ENCODE measurements at regions not wholly inside any gene's neighbourhood (a gene's known extent, or its start where the extent isn't known, plus 50 kb on each side); places are given as distances from the start of the nearest gene placed in this dataset.

DNA sequence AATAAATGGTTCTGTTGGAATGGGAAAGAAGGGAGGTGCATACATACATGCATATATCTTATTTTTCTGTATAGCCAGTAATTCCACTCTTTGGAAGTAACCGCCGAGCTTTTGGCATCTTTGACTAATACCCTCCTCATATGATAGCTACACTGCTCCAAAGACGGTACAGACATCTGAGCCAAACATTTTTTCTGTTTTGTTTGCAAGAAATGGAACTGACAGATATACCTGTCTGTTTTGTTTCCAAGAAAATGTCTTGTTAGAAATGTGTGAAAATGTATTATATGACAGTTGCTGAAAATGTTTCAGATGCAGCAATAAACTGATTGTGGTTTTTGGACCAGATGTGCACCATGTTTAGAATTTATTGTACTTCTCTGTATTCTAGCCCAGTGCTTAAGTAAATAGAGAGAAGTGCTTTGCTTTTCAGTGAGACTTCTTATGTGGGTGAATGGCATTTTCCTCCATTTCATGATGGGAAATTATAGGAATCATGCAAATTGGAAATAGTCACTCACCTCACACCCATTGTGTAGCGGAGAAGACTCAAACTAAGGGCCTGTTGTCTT, 396.9 kb downstream of the KCNRG start:
- no peak for TF ChIP-seq CTCF (IDR thresholded peaks at IDR 0.05)
- ChIA-PET CTCF (interaction anchor here (1.5 kb wide), 1 partner anchor 8 kb away, joined by 3 read pairs; no protein-coding TSS in a partner anchor), POLR2A (no interaction called here)
- Mint-ChIP-seq H3K27me3 (no peaks in the 10 kb centered on the region), H3K9me3 (peaks cover 4% of the 10 kb centered on the region), H3K4me1 (ENCODE audit: low read depth) (peaks cover 12% of the 10 kb centered on the region), H3K4me3 (no peak overlapping the region), H3K36me3 (ENCODE audit: low read depth) (peaks cover 3% of the 10 kb centered on the region), H3K27ac (no peak overlapping the region)
- DNase-seq: no peak
- ATAC-seq: no peak
- intact Hi-C loops (cut with micrococcal nuclease): no loop called here

- DNase-seq (no peak), ATAC-seq (no peak)
- Mint-ChIP-seq H3K4me3 (no peak overlapping the region), H3K4me1 (ENCODE audit: low read depth) (peaks cover 9% of the 10 kb centered on the region), H3K27me3 (no peaks in the 10 kb centered on the region), H3K36me3 (ENCODE audit: low read depth) (peaks cover 3% of the 10 kb centered on the region), H3K9me3 (peaks cover 4% of the 10 kb centered on the region), H3K27ac (no peak overlapping the region)
- TF ChIP-seq CTCF (IDR thresholded peaks at IDR 0.05): no peak
- intact Hi-C loops (cut with micrococcal nuclease): no loop called here
- ChIA-PET POLR2A (no interaction called here), CTCF (no interaction called here)
Observed at GRCh38 chr13:50414640-50415039, 399.4 kb downstream of the KCNRG start.

- intact Hi-C loops (cut with micrococcal nuclease): no loop called here
- ATAC-seq: no peak
- ChIA-PET CTCF (interaction anchor here (0.8 kb wide), 1 partner anchor 27 kb away, joined by 3 read pairs; no protein-coding TSS in a partner anchor), POLR2A (no interaction called here)
- Mint-ChIP-seq H3K27ac (no peak overlapping the region), H3K4me1 (ENCODE audit: low read depth) (peaks cover 9% of the 10 kb centered on the region), H3K36me3 (ENCODE audit: low read depth) (peaks cover 3% of the 10 kb centered on the region), H3K9me3 (peaks cover 4% of the 10 kb centered on the region), H3K4me3 (no peak overlapping the region), H3K27me3 (no peaks in the 10 kb centered on the region)
- TF ChIP-seq CTCF (IDR thresholded peaks at IDR 0.05): no peak
- DNase-seq: no peak
Observed at GRCh38 chr13:50415428-50415827, 400.2 kb downstream of the KCNRG start.

- H3K36me3 Mint-ChIP-seq (ENCODE audit: low read depth): peaks cover 3% of the 10 kb centered on the region
- H3K9me3 Mint-ChIP-seq: peaks cover 4% of the 10 kb centered on the region
- no peak overlapping the region for H3K4me3 Mint-ChIP-seq
- POLR2A ChIA-PET: no interaction called here
- no peak for TF ChIP-seq CTCF (IDR thresholded peaks at IDR 0.05)
- DNase-seq (no peak), ATAC-seq (no peak)
- no peak overlapping the region for H3K27ac Mint-ChIP-seq
- H3K4me1 Mint-ChIP-seq (ENCODE audit: low read depth): peaks cover 14% of the 10 kb centered on the region
- no peaks in the 10 kb centered on the region for H3K27me3 Mint-ChIP-seq
- CTCF ChIA-PET: no interaction called here
- intact Hi-C loops (cut with micrococcal nuclease): no loop called here
Observed at GRCh38 chr13:50417597-50417996, 402.4 kb downstream of the KCNRG start.

GRCh38 chr13:50419331-50419865, 404.2 kb downstream of the KCNRG start:
- ChIA-PET CTCF (interaction anchor here (0.7 to 1.3 kb wide), 3 partner anchors 19 to 493 kb away, joined by 3 to 4 read pairs (median 3); no protein-coding TSS in a partner anchor), POLR2A (interaction anchor here (0.9 kb wide), 1 partner anchor 9 kb away, joined by 3 read pairs; no protein-coding TSS in a partner anchor)
- ATAC-seq (no peak), DNase-seq (no peak)
- TF ChIP-seq CTCF (IDR thresholded peaks at IDR 0.05): no peak
- H3K9me3 Mint-ChIP-seq: peaks cover 4% of the 10 kb centered on the region
- intact Hi-C loops (cut with micrococcal nuclease): no loop called here
- H3K36me3 Mint-ChIP-seq (ENCODE audit: low read depth): peaks cover 3% of the 10 kb centered on the region
- peaks cover 27% of the 10 kb centered on the region for H3K4me1 Mint-ChIP-seq (ENCODE audit: low read depth)
- no peaks in the 10 kb centered on the region for H3K27me3 Mint-ChIP-seq
- no peak overlapping the region for H3K27ac Mint-ChIP-seq
- no peak overlapping the region for H3K4me3 Mint-ChIP-seq
